Peyer's patch (tissue), 4 donors: ENCODE measurements at regions not wholly inside any gene's neighbourhood (a gene's known extent, or its start where the extent isn't known, plus 50 kb on each side); places are given as distances from the start of the nearest gene placed in this dataset.
A peak's percentile ranks its signal among the peaks of the same experiment; 100 is the strongest.

Experiments used
- DNase-seq, 3 donors: peaks; one replicate each; pipeline ENCODE4 v3.0.0-alpha.2; 2017 to 2019
- H3K27ac ChIP-seq, 4 donors: fragments of 200-600 bp; sonication (generic); one replicate each; pipeline ENCODE4 v1.5.1; 2016 to 2019
- H3K27me3 ChIP-seq, 2 donors: fragments of 200-600 bp; sonication (generic); one replicate each; pipeline ENCODE4 v1.5.1; 2019
- H3K36me3 ChIP-seq, 3 donors: fragments of 200-600 bp; sonication (generic); one replicate each; pipeline ENCODE4 v1.5.1; 2016 to 2019
- H3K4me1 ChIP-seq, 4 donors: fragments of 200-600 bp; sonication (generic); one replicate each; pipeline ENCODE4 v1.5.1; 2016 to 2019
- H3K4me3 ChIP-seq, 4 donors: fragments of 200-600 bp; sonication (generic); 1 replicate in 3 of 4; 2 replicates in 1 of 4; pipeline ENCODE4 v1.5.1; 2016 to 2019; ENCODE audit warnings: mild to moderate bottlenecking in 1 of 4
- H3K9me3 ChIP-seq, 4 donors: fragments of 200-600 bp; sonication (generic); one replicate each; pipeline ENCODE4 v1.5.1; 2016 to 2019; ENCODE audit warnings: mild to moderate bottlenecking in 1 of 4
- POLR2A ChIP-seq, 2 donors: fragments of 450-650 bp; IDR thresholded peaks; one replicate each; pipeline ENCODE4 v1.5.1; 2017; ENCODE audit warnings: antibody characterized with exemption in 2 of 2, mild to moderate bottlenecking in 2 of 2, moderate library complexity in 2 of 2
- TF ChIP-seq, protein P1 (sequence below), 6 experiments: fragments of 450-650 bp in 4 of 6; fragments of 200-600 bp in 2 of 6; sonication (generic) in 1 of 6; IDR thresholded peaks; one replicate each; pipeline ENCODE4 v1.5.1; 2017 to 2019; ENCODE audit warnings: antibody characterized with exemption in 6 of 6, mild to moderate bottlenecking in 3 of 6, moderate library complexity in 1 of 6

DNA sequence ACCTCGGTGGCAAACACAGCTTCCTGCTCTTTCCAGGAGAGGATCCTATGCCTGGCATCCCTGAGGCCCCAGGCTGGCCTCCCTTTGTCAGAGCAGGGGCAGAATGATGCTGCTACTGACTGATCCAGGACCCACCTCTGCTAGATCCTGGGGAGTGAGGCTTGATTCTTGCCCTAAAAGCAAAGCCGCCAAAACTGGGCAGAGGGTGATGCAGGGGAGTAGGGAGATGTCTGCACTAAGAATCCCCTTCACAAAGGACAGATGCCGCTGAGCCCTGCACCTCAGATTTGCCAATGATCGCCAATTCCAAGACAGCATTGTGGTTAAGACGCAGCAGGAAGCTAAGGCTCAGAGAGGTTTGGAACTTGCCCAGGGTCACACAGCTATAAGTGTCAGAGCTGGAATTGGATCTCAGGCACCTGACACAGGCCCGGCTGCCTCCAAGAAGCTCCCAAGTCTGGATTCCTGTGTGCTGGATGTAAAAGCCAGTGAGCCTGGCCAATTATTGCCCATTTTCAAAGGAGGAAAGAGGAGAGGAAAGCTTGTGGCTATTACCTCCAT lies 60.7 kb upstream of the TNRC6C start:
- H3K36me3 ChIP-seq = no peaks in the 10 kb centered on the region
- H3K27me3 ChIP-seq = no peaks in the 10 kb centered on the region
- peak in 2 of 3 donors; percentile 27 to 29 for DNase-seq
- no peak overlapping the region for H3K27ac ChIP-seq
- H3K4me3 ChIP-seq = no peak overlapping the region
- no peaks in the 10 kb centered on the region for H3K4me1 ChIP-seq
- TF ChIP-seq, protein P1, sequence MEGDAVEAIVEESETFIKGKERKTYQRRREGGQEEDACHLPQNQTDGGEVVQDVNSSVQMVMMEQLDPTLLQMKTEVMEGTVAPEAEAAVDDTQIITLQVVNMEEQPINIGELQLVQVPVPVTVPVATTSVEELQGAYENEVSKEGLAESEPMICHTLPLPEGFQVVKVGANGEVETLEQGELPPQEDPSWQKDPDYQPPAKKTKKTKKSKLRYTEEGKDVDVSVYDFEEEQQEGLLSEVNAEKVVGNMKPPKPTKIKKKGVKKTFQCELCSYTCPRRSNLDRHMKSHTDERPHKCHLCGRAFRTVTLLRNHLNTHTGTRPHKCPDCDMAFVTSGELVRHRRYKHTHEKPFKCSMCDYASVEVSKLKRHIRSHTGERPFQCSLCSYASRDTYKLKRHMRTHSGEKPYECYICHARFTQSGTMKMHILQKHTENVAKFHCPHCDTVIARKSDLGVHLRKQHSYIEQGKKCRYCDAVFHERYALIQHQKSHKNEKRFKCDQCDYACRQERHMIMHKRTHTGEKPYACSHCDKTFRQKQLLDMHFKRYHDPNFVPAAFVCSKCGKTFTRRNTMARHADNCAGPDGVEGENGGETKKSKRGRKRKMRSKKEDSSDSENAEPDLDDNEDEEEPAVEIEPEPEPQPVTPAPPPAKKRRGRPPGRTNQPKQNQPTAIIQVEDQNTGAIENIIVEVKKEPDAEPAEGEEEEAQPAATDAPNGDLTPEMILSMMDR (IDR thresholded peaks at IDR 0.05) = no peak
- TF ChIP-seq POLR2A (IDR thresholded peaks at IDR 0.05) = no peak
- no peaks in the 10 kb centered on the region for H3K9me3 ChIP-seq

DNA sequence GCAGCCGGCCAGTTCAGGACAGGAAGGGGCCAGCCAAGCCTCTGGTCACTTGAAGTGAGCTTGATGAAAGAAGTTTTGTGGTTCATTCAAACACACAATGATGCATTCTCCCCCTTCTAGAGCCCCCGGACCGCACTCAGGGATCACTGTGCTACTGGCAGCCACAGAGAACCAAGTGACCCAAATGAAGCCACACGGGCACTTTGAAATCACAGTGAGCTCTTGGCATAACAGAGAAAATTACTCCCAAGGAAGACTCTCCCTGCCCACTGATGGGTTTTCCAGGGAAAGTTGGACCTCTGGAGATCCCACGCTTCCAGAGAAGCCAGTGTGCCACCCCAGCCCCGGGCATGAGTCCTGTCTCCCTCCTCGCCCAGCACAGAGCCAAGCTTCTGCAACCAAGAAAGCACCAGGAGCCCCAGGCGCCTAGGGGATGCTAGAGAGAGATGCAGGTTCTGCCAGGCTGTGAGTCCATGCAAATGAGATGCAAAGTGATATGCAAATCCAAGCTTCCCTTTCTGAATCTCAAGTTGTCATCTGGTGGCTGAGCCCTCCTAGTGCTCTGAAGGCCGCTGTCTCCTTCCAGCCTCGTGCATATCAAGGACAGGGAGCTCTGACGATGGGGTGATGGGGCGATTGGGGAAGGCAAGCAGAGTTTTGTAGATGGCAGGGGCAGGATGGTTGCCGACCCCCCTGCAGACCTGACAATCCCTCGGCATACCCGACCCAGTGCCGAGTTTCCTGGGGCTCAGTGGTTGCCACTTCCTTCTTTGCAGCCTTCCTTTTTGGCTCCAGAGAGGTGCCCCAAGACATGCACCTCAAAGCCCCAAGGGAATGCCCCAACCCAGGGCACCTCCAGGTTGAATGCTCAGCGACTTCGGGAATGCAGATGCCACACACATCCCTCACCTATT lies 59.7 kb upstream of the TNRC6C start:
- no peaks in the 10 kb centered on the region for H3K9me3 ChIP-seq
- no peak for TF ChIP-seq POLR2A (IDR thresholded peaks at IDR 0.05)
- TF ChIP-seq, protein P1 (IDR thresholded peaks at IDR 0.05) = no peak
- no peaks in the 10 kb centered on the region for H3K4me1 ChIP-seq
- peak in 2 of 3 donors; percentile 28 to 40 for DNase-seq
- H3K4me3 ChIP-seq = no peak overlapping the region
- no peaks in the 10 kb centered on the region for H3K36me3 ChIP-seq
- H3K27ac ChIP-seq = no peak overlapping the region
- no peaks in the 10 kb centered on the region for H3K27me3 ChIP-seq

DNA sequence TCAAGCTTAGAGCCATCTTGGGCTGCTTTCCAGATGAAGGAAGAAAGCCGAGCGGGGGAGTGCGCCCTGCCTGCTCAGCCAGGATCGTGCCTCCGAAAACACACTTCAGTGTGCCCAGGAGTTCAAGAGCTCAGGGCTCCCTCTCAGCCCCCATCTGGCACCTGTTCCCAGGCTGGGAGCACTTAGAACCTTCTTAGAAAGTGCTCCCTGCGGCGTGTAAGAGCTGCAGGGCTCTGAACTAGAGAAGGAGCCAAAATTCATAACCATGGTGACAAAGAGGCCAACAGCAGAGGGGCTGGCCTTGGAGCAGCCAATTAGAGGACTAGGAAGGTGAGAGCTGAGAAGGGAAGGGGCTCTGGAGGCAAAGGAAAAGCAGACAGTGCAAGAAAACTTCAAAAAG lies 59.0 kb upstream of the TNRC6C start:
- TF ChIP-seq, protein P1 (IDR thresholded peaks at IDR 0.05) = no peak
- no peak for TF ChIP-seq POLR2A (IDR thresholded peaks at IDR 0.05)
- H3K4me1 ChIP-seq = no peaks in the 10 kb centered on the region
- peak in 2 of 3 donors; percentile 16 to 40 for DNase-seq
- no peaks in the 10 kb centered on the region for H3K36me3 ChIP-seq
- no peaks in the 10 kb centered on the region for H3K27me3 ChIP-seq
- H3K27ac ChIP-seq = no peak overlapping the region
- no peak overlapping the region for H3K4me3 ChIP-seq
- H3K9me3 ChIP-seq = no peaks in the 10 kb centered on the region

DNA sequence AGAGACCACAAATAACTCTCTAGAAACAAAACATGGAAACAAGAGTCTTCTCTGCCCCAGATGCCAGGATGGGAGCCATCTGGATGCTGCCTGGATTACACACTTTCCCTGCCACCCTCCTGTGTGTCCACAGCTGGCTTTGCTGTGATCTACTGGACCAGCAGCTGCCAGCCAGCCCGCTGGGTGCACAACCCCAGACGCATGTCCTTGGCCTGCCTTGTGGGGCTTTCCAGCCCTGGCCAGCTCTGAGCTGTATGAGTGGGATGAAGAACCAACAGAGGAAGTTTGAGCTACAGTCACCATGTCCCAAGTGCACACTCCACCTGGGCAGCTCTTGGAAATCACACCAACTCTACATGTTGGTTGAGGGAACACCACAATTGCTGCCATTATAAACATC lies 57.0 kb upstream of the TNRC6C start:
- no peaks in the 10 kb centered on the region for H3K9me3 ChIP-seq
- H3K36me3 ChIP-seq = no peaks in the 10 kb centered on the region
- no peaks in the 10 kb centered on the region for H3K27me3 ChIP-seq
- H3K27ac ChIP-seq = no peak overlapping the region
- no peaks in the 10 kb centered on the region for H3K4me1 ChIP-seq
- DNase-seq = peak in 2 of 3 donors; percentile 11 to 21
- no peak overlapping the region for H3K4me3 ChIP-seq
- TF ChIP-seq, protein P1 (IDR thresholded peaks at IDR 0.05) = no peak
- no peak for TF ChIP-seq POLR2A (IDR thresholded peaks at IDR 0.05)

DNA sequence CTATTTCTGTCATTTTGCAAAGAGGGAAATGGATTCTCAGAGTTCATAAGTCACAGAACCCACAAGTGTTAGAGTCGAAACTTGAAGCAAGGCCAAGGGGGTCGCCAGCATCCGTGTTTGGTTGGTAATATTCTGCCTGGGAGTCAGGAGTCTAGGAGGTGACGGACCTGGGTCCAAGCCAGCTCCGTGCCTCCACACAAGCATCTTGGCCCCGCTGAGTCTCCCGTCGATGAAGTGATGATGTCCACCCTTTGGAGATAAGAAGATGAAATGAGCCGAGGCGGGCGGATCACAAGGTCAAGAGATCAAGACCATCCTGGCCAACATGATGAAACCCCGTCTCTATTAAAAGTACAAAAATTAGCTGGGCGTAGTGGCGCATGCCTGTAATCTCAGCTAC lies 53.2 kb upstream of the TNRC6C start:
- Histone ChIP-seq H3K4me1 (no peaks in the 10 kb centered on the region), H3K27me3 (no peaks in the 10 kb centered on the region), H3K4me3 (no peak overlapping the region), H3K9me3 (no peaks in the 10 kb centered on the region), H3K27ac (no peak overlapping the region), H3K36me3 (no peaks in the 10 kb centered on the region)
- no peak for TF ChIP-seq POLR2A (IDR thresholded peaks at IDR 0.05)
- TF ChIP-seq, protein P1 (IDR thresholded peaks at IDR 0.05) = no peak
- DNase-seq = peak in 1 of 3 donors; percentile 22
